ENCODE measurements at regions not wholly inside any gene's neighbourhood (a gene's known extent, or its start where the extent isn't known, plus 50 kb on each side); places are given as distances from the start of the nearest gene placed in this dataset.

GRCh38 chr2:120968307-120969015, 232.8 kb downstream of the GLI2 start:
- DNase-seq = no peak
- no peaks in the 10 kb centered on the region for H3K36me3 Mint-ChIP-seq (ENCODE audit: insufficient read depth)
- no peak overlapping the region for H3K4me3 Mint-ChIP-seq
- no peak for ATAC-seq (replicated peaks)
- no peak overlapping the region for H3K27ac Mint-ChIP-seq
- peaks cover 0 to 14% of the 10 kb centered on the region in 2 donors for H3K27me3 Mint-ChIP-seq
- no peaks in the 10 kb centered on the region for H3K9me3 Mint-ChIP-seq
- no peaks in the 10 kb centered on the region for H3K4me1 Mint-ChIP-seq (ENCODE audit: low read depth in 2 of 2)

- no peak overlapping the region for H3K4me3 Mint-ChIP-seq
- DNase-seq = no peak
- no peaks in the 10 kb centered on the region for H3K4me1 Mint-ChIP-seq (ENCODE audit: low read depth in 2 of 2)
- ATAC-seq (replicated peaks) = no peak
- H3K9me3 Mint-ChIP-seq = no peaks in the 10 kb centered on the region
- peaks cover 0 to under 1% of the 10 kb centered on the region in 2 donors for H3K27me3 Mint-ChIP-seq
- H3K36me3 Mint-ChIP-seq (ENCODE audit: insufficient read depth) = no peaks in the 10 kb centered on the region
- no peak overlapping the region for H3K27ac Mint-ChIP-seq
Measured at GRCh38 chr2:120969613-120970355, 234.1 kb downstream of the GLI2 start.

DNA sequence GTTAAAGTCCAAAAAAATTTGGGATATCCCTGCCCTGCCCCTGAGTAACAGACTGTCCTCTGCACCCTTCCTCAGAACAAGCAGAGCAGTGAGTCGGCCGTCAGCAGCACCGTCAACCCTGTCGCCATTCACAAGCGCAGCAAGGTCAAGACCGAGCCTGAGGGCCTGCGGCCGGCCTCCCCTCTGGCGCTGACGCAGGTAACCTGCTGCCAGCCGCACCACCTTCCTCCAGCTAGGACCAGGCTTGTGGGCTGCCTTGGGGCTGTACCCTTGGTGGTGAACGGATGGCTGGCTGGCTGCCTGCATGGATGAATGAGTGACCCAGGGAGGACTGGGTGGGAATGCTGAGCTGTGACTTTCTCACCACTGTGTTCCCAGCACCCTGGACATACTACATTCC, 236.2 kb downstream of the GLI2 start:
- H3K4me1 Mint-ChIP-seq (ENCODE audit: low read depth in 2 of 2) = no peaks in the 10 kb centered on the region
- H3K36me3 Mint-ChIP-seq (ENCODE audit: insufficient read depth) = no peaks in the 10 kb centered on the region
- H3K27ac Mint-ChIP-seq = no peak overlapping the region
- no peak overlapping the region for H3K4me3 Mint-ChIP-seq
- ATAC-seq (replicated peaks) = no peak
- H3K27me3 Mint-ChIP-seq = no peaks in the 10 kb centered on the region
- DNase-seq = no peak
- no peaks in the 10 kb centered on the region for H3K9me3 Mint-ChIP-seq

DNA sequence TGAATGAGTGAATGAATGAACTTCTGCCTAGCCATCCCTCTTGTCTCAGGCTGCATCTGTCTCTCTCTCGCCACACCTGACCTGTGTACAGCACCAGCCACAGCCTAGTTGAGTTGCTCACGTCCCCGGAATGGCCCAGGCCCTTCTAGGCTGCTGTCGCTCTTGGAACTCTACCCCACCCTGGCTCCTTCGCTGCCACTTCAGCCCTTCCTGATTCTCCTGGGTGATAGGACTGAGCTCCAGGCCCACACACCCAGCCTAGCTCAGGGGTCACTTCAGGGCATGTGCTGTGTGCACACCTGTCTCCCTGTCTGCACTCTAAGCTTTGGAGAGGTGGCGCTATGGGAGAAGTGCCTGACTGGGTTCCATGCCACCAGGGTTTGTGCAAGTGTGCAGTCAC, 236.6 kb downstream of the GLI2 start:
- DNase-seq (no peak), ATAC-seq (replicated peaks) (no peak)
- no peaks in the 10 kb centered on the region for H3K27me3 Mint-ChIP-seq
- H3K4me1 Mint-ChIP-seq (ENCODE audit: low read depth in 2 of 2) = no peaks in the 10 kb centered on the region
- no peak overlapping the region for H3K27ac Mint-ChIP-seq
- no peak overlapping the region for H3K4me3 Mint-ChIP-seq
- H3K9me3 Mint-ChIP-seq = no peaks in the 10 kb centered on the region
- H3K36me3 Mint-ChIP-seq (ENCODE audit: insufficient read depth) = no peaks in the 10 kb centered on the region

DNA sequence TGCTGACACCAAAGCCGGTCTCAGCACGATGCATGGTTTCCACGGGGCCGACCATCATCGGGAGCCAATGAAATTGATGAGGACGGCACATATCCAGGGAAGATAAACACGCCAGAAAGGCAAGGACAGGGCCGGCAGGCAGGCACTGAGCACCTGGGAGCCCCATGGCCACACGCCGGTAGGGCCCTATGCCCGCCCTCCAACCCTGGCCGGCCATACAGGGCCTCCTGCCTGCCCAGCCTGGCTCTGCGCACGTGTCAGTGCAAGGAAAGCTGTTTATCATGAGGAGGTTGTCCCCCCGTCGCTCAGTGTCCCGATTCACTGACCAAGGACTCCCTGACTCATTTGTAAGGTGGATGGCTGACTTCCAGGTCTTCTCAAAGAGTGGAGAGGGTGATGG, 237.5 kb downstream of the GLI2 start:
- Mint-ChIP-seq H3K36me3 (ENCODE audit: insufficient read depth) (no peaks in the 10 kb centered on the region), H3K27ac (no peak overlapping the region), H3K9me3 (no peaks in the 10 kb centered on the region), H3K27me3 (no peaks in the 10 kb centered on the region), H3K4me3 (no peak overlapping the region), H3K4me1 (ENCODE audit: low read depth in 2 of 2) (no peaks in the 10 kb centered on the region)
- no peak for ATAC-seq (replicated peaks)
- DNase-seq = no peak

DNA sequence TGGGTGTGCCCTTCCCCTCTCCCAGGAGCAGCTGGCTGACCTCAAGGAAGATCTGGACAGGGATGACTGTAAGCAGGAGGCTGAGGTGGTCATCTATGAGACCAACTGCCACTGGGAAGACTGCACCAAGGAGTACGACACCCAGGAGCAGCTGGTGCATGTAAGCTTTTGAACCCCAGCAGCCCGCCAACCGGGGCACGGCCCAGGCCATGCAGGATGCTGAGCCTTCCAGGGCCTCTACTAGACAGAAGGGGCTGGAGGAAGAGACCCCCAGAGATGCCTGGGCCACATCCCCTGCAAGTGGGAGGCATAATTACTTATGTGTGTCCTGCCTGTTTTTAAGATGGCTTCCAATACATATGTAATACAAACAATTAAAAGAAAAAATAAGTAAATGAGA, 239.3 kb downstream of the GLI2 start:
- no peak for DNase-seq
- no peaks in the 10 kb centered on the region for H3K4me1 Mint-ChIP-seq (ENCODE audit: low read depth in 2 of 2)
- no peaks in the 10 kb centered on the region for H3K36me3 Mint-ChIP-seq (ENCODE audit: insufficient read depth)
- H3K9me3 Mint-ChIP-seq = no peaks in the 10 kb centered on the region
- H3K4me3 Mint-ChIP-seq = no peak overlapping the region
- no peak overlapping the region for H3K27ac Mint-ChIP-seq
- H3K27me3 Mint-ChIP-seq = no peaks in the 10 kb centered on the region
- ATAC-seq (replicated peaks) = no peak

DNA sequence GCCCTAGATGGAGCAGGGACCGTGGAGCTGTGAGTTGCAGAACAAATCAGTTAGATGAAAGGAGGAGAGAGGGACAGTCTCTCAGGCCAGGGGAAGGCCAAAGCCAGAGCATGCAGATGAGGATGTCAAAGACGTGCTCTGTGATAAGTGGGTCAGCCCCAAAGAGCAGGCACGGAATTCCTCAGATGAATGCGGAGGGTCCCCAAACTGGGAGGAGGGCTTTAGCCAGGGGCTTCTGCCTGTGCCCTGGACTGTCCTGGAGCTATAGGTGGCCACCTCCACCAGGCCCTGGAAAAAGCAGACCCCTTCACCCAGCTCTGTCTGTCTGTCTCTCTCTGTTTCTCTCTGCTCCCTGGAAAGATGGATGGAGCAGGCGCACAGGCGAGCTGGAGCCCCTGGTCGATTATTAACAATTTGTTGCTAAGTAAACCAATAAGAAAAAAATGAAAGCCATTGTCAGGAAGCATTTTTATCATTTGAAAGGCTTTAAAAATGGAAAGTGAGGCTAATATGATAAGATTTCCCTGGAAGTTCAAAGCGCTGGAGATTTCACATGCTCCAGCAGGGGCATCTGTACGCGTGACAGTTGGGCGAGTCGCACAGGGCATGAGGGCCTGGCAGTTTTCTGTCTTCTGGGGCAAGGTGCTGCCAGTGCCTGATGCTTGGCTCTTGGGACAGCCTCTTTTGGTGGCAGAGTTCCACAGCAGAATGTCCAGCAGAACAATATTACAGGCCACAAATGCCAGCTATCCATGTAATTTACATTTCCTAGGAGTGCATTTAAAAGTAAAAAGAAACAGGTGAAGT, 241.0 kb downstream of the GLI2 start:
- H3K9me3 Mint-ChIP-seq = no peaks in the 10 kb centered on the region

DNA sequence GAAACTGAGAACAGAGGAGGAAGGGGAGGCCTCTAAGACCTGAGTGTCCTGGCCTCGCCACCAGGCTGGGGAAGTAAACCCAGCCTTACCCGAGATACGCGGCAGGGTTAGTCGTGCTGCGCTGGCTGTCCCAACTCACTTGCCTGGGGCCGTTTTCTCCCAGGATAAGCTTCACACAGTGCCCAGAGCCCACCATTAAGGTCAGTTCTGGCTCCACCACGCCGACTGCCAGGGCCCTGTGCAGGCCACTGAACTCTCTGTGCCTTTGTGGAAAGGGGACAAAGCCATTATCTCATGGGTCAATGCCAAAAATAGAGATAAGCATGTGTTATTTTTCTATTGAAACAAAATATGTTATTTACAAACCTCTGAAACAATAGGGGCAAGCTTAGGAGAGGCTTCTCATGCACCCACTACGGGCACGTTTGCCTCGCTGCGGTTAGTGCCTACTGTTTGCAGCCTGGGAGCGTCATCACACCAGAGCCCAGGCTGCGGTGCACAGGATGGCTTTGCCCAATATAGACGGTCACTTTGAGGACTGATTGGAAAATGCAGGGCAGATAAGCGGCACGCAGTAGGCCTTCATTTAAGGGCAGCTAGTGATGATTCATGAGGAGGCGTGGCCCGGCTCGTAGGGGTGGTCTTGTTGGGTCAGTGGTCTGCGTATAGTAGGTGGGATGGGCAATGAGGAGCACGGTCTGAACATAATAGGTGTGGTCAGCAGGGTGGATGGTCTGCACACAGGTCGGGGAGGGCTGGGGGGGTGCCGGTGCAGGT, 242.1 kb downstream of the GLI2 start:
- Mint-ChIP-seq H3K36me3 (ENCODE audit: insufficient read depth) (no peaks in the 10 kb centered on the region), H3K4me3 (no peak overlapping the region), H3K9me3 (no peaks in the 10 kb centered on the region), H3K4me1 (ENCODE audit: low read depth in 2 of 2) (no peaks in the 10 kb centered on the region), H3K27me3 (no peaks in the 10 kb centered on the region), H3K27ac (no peak overlapping the region)
- no peak for ATAC-seq (replicated peaks)
- DNase-seq = no peak

More for the DNA sequence above, 241.0 kb downstream of the GLI2 start:
- Mint-ChIP-seq H3K4me3 (no peak overlapping the region), H3K4me1 (ENCODE audit: low read depth in 2 of 2) (no peaks in the 10 kb centered on the region), H3K27me3 (no peaks in the 10 kb centered on the region), H3K36me3 (ENCODE audit: insufficient read depth) (no peaks in the 10 kb centered on the region), H3K27ac (no peak overlapping the region)
- DNase-seq = no peak
- ATAC-seq (replicated peaks) = no peak

DNA sequence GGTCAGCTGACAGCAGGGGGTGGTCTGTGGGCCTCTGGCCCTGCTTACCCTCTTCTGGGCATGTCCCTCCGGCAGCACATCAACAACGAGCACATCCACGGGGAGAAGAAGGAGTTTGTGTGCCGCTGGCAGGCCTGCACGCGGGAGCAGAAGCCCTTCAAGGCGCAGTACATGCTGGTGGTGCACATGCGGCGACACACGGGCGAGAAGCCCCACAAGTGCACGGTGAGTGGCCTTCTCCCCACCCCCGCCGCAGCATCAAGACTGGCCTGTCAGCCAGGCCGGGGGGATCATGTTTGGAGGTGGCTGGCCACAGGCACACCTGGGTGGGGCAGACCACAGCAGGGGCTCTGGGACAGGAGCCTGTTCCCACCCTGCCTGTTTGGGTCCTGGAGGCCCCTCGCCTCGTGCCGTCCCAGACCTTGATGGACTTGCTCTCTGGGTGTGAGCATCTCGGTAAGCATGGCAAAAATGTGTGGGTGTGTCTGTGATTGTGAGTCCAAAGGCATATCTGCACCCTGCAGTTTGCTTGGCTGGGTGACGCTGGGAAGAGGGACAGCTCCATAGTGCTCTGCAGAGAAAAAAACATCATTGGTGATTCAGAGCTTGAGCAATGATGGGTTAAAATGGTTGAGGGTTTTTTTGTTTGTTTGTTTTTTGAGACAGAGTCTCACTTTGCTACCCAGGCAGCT, 242.8 kb downstream of the GLI2 start:
- ATAC-seq (replicated peaks) = no peak
- Mint-ChIP-seq H3K27me3 (no peaks in the 10 kb centered on the region), H3K4me1 (ENCODE audit: low read depth in 2 of 2) (no peaks in the 10 kb centered on the region), H3K4me3 (no peak overlapping the region), H3K36me3 (ENCODE audit: insufficient read depth) (no peaks in the 10 kb centered on the region), H3K9me3 (no peaks in the 10 kb centered on the region), H3K27ac (no peak overlapping the region)
- no peak for DNase-seq

DNA sequence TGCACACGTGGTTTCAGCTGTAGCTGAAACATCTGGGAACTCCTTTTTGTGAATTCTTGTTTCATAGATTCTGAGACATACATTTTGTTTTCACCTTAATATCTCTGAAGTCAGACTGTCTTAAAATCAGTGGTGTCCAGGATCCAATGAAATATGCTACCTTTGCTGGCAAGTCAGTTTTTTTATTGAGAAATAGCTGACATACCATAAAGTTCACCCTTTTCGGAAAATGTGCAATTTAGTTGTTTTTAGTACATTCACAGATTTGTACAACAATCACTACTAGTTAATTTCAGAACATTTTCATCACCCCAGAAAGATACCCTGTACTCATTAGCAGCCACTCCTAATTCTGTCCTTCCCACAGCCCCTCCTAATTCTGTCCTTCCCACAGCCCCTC, 243.7 kb downstream of the GLI2 start:
- Mint-ChIP-seq H3K4me3 (no peak overlapping the region), H3K9me3 (no peaks in the 10 kb centered on the region), H3K4me1 (ENCODE audit: low read depth in 2 of 2) (no peaks in the 10 kb centered on the region), H3K27me3 (no peaks in the 10 kb centered on the region), H3K36me3 (ENCODE audit: insufficient read depth) (no peaks in the 10 kb centered on the region), H3K27ac (no peak overlapping the region)
- ATAC-seq (replicated peaks) (no peak), DNase-seq (no peak)

- H3K9me3 Mint-ChIP-seq = no peaks in the 10 kb centered on the region
- ATAC-seq (replicated peaks) (no peak), DNase-seq (no peak)
- no peak overlapping the region for H3K27ac Mint-ChIP-seq
- peaks cover 2 to 4% of the 10 kb centered on the region in 2 donors for H3K27me3 Mint-ChIP-seq
- no peaks in the 10 kb centered on the region for H3K4me1 Mint-ChIP-seq (ENCODE audit: low read depth in 2 of 2)
- H3K36me3 Mint-ChIP-seq (ENCODE audit: insufficient read depth) = no peaks in the 10 kb centered on the region
- no peak overlapping the region for H3K4me3 Mint-ChIP-seq
Measured at GRCh38 chr2:120979921-120980320, 244.3 kb downstream of the GLI2 start.

- Mint-ChIP-seq H3K9me3 (no peaks in the 10 kb centered on the region), H3K27me3 (peaks cover 6% of the 10 kb centered on the region in 2 donors), H3K4me3 (no peak overlapping the region), H3K36me3 (ENCODE audit: insufficient read depth) (no peaks in the 10 kb centered on the region), H3K27ac (no peak overlapping the region), H3K4me1 (ENCODE audit: low read depth in 2 of 2) (no peaks in the 10 kb centered on the region)
- no peak for DNase-seq
- no peak for ATAC-seq (replicated peaks)
Measured at GRCh38 chr2:120981443-120981842, 245.8 kb downstream of the GLI2 start.

DNA sequence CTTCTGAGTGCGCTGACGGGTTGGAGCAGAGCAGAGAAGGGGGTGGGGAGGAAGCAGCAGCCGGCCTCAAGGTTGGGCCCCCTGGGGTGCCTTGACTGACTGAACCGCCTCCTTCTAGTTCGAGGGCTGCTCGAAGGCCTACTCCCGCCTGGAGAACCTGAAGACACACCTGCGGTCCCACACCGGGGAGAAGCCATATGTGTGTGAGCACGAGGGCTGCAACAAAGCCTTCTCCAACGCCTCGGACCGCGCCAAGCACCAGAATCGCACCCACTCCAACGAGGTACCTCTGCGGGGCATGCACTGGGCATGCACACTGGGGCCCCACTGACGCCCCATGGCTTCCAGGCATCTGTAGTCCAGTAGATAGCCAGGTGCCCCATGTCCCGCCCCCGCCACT, 246.9 kb downstream of the GLI2 start:
- no peak overlapping the region for H3K27ac Mint-ChIP-seq
- no peaks in the 10 kb centered on the region for H3K9me3 Mint-ChIP-seq
- no peak for ATAC-seq (replicated peaks)
- no peaks in the 10 kb centered on the region for H3K36me3 Mint-ChIP-seq (ENCODE audit: insufficient read depth)
- no peak overlapping the region for H3K4me3 Mint-ChIP-seq
- no peaks in the 10 kb centered on the region for H3K4me1 Mint-ChIP-seq (ENCODE audit: low read depth in 2 of 2)
- peaks cover 6% of the 10 kb centered on the region in 2 donors for H3K27me3 Mint-ChIP-seq
- DNase-seq = no peak
